Tibial nerve (tissue), 4 donors: ENCODE measurements at regions not wholly inside any gene's neighbourhood (a gene's known extent, or its start where the extent isn't known, plus 50 kb on each side); places are given as distances from the start of the nearest gene placed in this dataset.

Source experiments
- DNase-seq, 2 donors: peaks; one replicate each; pipeline ENCODE4 v3.0.0-alpha.2; 2019; ENCODE audit warnings: low spot score in 2 of 2
- H3K27ac ChIP-seq, 4 donors: fragments of 200-600 bp; sonication (generic) in 3 of 4; one replicate each; pipeline ENCODE4 v1.5.1; 2017 to 2019; ENCODE audit warnings: mild to moderate bottlenecking in 1 of 4
- H3K27me3 ChIP-seq, 2 donors: fragments of 200-600 bp; sonication (generic) in 1 of 2; one replicate each; pipeline versions ENCODE4 v1.5.1 to v1.6.0; 2017 to 2019
- H3K36me3 ChIP-seq, 3 donors: fragments of 200-600 bp; sonication (generic); one replicate each; pipeline ENCODE4 v1.5.1; 2018 to 2019
- H3K4me1 ChIP-seq, 4 donors: fragments of 200-600 bp; sonication (generic) in 3 of 4; one replicate each; pipeline ENCODE4 v1.5.1; 2017 to 2019
- H3K4me3 ChIP-seq, 4 donors: fragments of 200-600 bp; sonication (generic) in 3 of 4; one replicate each; pipeline ENCODE4 v1.5.1; 2017 to 2019; ENCODE audit warnings: mild to moderate bottlenecking in 1 of 4, moderate library complexity in 1 of 4
- H3K9me3 ChIP-seq, 4 donors: fragments of 200-600 bp; sonication (generic) in 3 of 4; one replicate each; pipeline ENCODE4 v1.5.1; 2017 to 2019
- CTCF ChIP-seq, 5 experiments: fragments of 200-600 bp in 3 of 5; fragments of 450-650 bp in 2 of 5; sonication (generic) in 3 of 5; IDR thresholded peaks; one replicate each; pipeline ENCODE4 v1.5.1; 2016 to 2019; ENCODE audit warnings: antibody characterized with exemption in 5 of 5, mild to moderate bottlenecking in 3 of 5, moderate library complexity in 2 of 5
- EP300 ChIP-seq, 2 donors: sonication (generic); formaldehyde crosslinking; IDR thresholded peaks; one replicate each; pipeline ENCODE4 v1.6.1; 2017; ENCODE audit warnings: antibody characterized with exemption in 2 of 2, mild to moderate bottlenecking in 1 of 2
- POLR2A ChIP-seq, 2 donors: fragments of 450-650 bp; IDR thresholded peaks; one replicate each; pipeline ENCODE4 v1.6.1; 2017; ENCODE audit warnings: antibody characterized with exemption in 2 of 2, mild to moderate bottlenecking in 2 of 2, moderate library complexity in 2 of 2
- WGBS, 2 donors: methylation state at CpG; one replicate each; pipeline ENCODE4 v1.1.5; 2018; 5-methylcytosine and 5-hydroxymethylcytosine counted together

GRCh38 chr21:22409571-22409970 is 1411.4 kb downstream of the NCAM2 start:
- TF ChIP-seq EP300 (IDR thresholded peaks at IDR 0.05), result no peak
- TF ChIP-seq POLR2A (IDR thresholded peaks at IDR 0.05), result no peak
- no peak for TF ChIP-seq CTCF (IDR thresholded peaks at IDR 0.05)
- WGBS, 2 donors, result 67 to 71% methylated on average over 2 of the region's 2 CpGs

GRCh38 chr21:22416555-22416954 is 1418.3 kb downstream of the NCAM2 start:
- Histone ChIP-seq H3K36me3 (no peaks in the 10 kb centered on the region), H3K4me1 (no peaks in the 10 kb centered on the region), H3K27ac (no peak overlapping the region), H3K4me3 (no peak overlapping the region), H3K9me3 (no peaks in the 10 kb centered on the region), H3K27me3 (no peaks in the 10 kb centered on the region)
- TF ChIP-seq EP300 (IDR thresholded peaks at IDR 0.05), result no peak
- no peak for TF ChIP-seq CTCF (IDR thresholded peaks at IDR 0.05)
- no peak for TF ChIP-seq POLR2A (IDR thresholded peaks at IDR 0.05)
- 82 to 89% methylated on average over 1 of the region's 1 CpG for WGBS, 2 donors
- DNase-seq, result no peak

More at GRCh38 chr21:22409571-22409970, 1411.4 kb downstream of the NCAM2 start:
- Histone ChIP-seq H3K4me3 (no peak overlapping the region), H3K27me3 (no peaks in the 10 kb centered on the region), H3K27ac (no peak overlapping the region), H3K9me3 (no peaks in the 10 kb centered on the region), H3K36me3 (no peaks in the 10 kb centered on the region), H3K4me1 (no peaks in the 10 kb centered on the region)
- no peak for DNase-seq

GRCh38 chr21:22421416-22422180 is 1423.4 kb downstream of the NCAM2 start:
- no peaks in the 10 kb centered on the region for H3K27me3 ChIP-seq
- no peaks in the 10 kb centered on the region for H3K36me3 ChIP-seq
- H3K4me3 ChIP-seq, result no peak overlapping the region
- DNase-seq, result no peak
- no peak for TF ChIP-seq EP300 (IDR thresholded peaks at IDR 0.05)
- no peak for TF ChIP-seq CTCF (IDR thresholded peaks at IDR 0.05)
- no peak for TF ChIP-seq POLR2A (IDR thresholded peaks at IDR 0.05)
- no peak overlapping the region for H3K27ac ChIP-seq
- 84% methylated on average over 6 of the region's 6 CpGs for WGBS, 2 donors
- H3K9me3 ChIP-seq, result no peaks in the 10 kb centered on the region
- no peaks in the 10 kb centered on the region for H3K4me1 ChIP-seq

- Histone ChIP-seq H3K4me1 (no peaks in the 10 kb centered on the region), H3K27ac (no peak overlapping the region), H3K4me3 (no peak overlapping the region), H3K36me3 (no peaks in the 10 kb centered on the region), H3K27me3 (no peaks in the 10 kb centered on the region), H3K9me3 (no peaks in the 10 kb centered on the region)
- WGBS, 2 donors, result 77 to 86% methylated on average over 8 of the region's 8 CpGs
- TF ChIP-seq CTCF (IDR thresholded peaks at IDR 0.05) (no peak), EP300 (IDR thresholded peaks at IDR 0.05) (no peak), POLR2A (IDR thresholded peaks at IDR 0.05) (no peak)
- DNase-seq, result no peak
Observed at GRCh38 chr21:22438428-22439086, 1440.3 kb downstream of the NCAM2 start.

- no peak for DNase-seq
- Histone ChIP-seq H3K4me3 (no peak overlapping the region), H3K4me1 (no peaks in the 10 kb centered on the region), H3K27ac (no peak overlapping the region), H3K27me3 (no peaks in the 10 kb centered on the region), H3K36me3 (no peaks in the 10 kb centered on the region), H3K9me3 (no peaks in the 10 kb centered on the region)
- 71 to 73% methylated on average over 5 of the region's 5 CpGs for WGBS, 2 donors
- TF ChIP-seq POLR2A (IDR thresholded peaks at IDR 0.05), result no peak
- TF ChIP-seq EP300 (IDR thresholded peaks at IDR 0.05), result no peak
- no peak for TF ChIP-seq CTCF (IDR thresholded peaks at IDR 0.05)
Observed at GRCh38 chr21:22444990-22445389, 1446.8 kb downstream of the NCAM2 start.
